Uterus (tissue), 2 donors: ENCODE measurements at regions not wholly inside any gene's neighbourhood (a gene's known extent, or its start where the extent isn't known, plus 50 kb on each side); places are given as distances from the start of the nearest gene placed in this dataset.

Experiments used
- POLR2A ChIP-seq, 2 donors: fragments of 450-650 bp; IDR thresholded peaks; one replicate each; pipeline ENCODE4 v1.6.1; 2016; ENCODE audit warnings: antibody characterized with exemption in 2 of 2, mild to moderate bottlenecking in 1 of 2, moderate library complexity in 1 of 2
- TF ChIP-seq, protein P1 (sequence below), 4 experiments: fragments of 200-600 bp in 2 of 4; fragments of 450-650 bp in 2 of 4; sonication (generic) in 2 of 4; IDR thresholded peaks; one replicate each; pipeline ENCODE4 v1.5.1; 2016 to 2019; ENCODE audit warnings: antibody characterized with exemption in 4 of 4, mild to moderate bottlenecking in 2 of 4, moderate library complexity in 1 of 4

DNA sequence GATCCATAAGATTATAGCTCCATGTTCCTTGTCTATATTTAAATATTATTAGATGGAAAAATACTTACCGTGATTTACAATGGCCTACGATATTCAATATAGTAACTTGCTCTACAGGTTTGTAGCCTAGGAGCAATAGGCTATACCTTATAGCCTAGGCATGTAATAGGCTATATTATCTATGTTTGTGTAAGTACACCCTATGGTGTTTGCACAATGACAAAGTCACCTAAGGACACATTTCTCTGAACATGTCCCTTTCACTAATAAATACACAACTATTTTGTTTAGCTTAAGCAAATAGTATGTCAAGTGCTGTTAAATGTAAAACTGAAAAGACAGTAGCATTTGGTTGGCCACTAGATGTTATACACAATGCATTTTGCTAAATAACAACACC lies 248.9 kb upstream of the ADGRL4 start:
- no peak for TF ChIP-seq POLR2A (IDR thresholded peaks at IDR 0.05)
- TF ChIP-seq, protein P1, sequence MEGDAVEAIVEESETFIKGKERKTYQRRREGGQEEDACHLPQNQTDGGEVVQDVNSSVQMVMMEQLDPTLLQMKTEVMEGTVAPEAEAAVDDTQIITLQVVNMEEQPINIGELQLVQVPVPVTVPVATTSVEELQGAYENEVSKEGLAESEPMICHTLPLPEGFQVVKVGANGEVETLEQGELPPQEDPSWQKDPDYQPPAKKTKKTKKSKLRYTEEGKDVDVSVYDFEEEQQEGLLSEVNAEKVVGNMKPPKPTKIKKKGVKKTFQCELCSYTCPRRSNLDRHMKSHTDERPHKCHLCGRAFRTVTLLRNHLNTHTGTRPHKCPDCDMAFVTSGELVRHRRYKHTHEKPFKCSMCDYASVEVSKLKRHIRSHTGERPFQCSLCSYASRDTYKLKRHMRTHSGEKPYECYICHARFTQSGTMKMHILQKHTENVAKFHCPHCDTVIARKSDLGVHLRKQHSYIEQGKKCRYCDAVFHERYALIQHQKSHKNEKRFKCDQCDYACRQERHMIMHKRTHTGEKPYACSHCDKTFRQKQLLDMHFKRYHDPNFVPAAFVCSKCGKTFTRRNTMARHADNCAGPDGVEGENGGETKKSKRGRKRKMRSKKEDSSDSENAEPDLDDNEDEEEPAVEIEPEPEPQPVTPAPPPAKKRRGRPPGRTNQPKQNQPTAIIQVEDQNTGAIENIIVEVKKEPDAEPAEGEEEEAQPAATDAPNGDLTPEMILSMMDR (IDR thresholded peaks at IDR 0.05), result no peak
